Esophagus squamous epithelium (tissue), 5 donors: ENCODE measurements at regions not wholly inside any gene's neighbourhood (a gene's known extent, or its start where the extent isn't known, plus 50 kb on each side); places are given as distances from the start of the nearest gene placed in this dataset.
A peak's percentile ranks its signal among the peaks of the same experiment; 100 is the strongest.

ENCODE experiments used
- DNase-seq: peaks from one replicate; lab custom pipeline; 2025; lab: John Stamatoyannopoulos, UW
- H3K27ac ChIP-seq, 4 donors: fragments of 200-600 bp; sonication (generic); one replicate each; pipeline ENCODE4 v1.5.1; 2016 to 2019; ENCODE audit warnings: mild to moderate bottlenecking in 1 of 4
- H3K27me3 ChIP-seq, 4 donors: fragments of 200-600 bp; sonication (generic); 1 replicate in 3 of 4; 2 replicates in 1 of 4; pipeline versions ENCODE4 v1.5.1 to v1.6.0; 2017 to 2021; ENCODE audit warnings: antibody characterized with exemption in 1 of 4
- H3K36me3 ChIP-seq, 3 donors: fragments of 200-600 bp; sonication (generic); one replicate each; pipeline ENCODE4 v1.5.1; 2016 to 2019
- H3K4me1 ChIP-seq, 3 donors: fragments of 200-600 bp; sonication (generic); one replicate each; pipeline ENCODE4 v1.5.1; 2017 to 2019
- H3K4me3 ChIP-seq, 4 donors: fragments of 200-600 bp; sonication (generic); 1 replicate in 3 of 4; 2 replicates in 1 of 4; pipeline ENCODE4 v1.5.1; 2016 to 2019; ENCODE audit warnings: mild to moderate bottlenecking in 2 of 4, moderate library complexity in 1 of 4
- H3K9me3 ChIP-seq, 3 donors: fragments of 200-600 bp; sonication (generic); one replicate each; pipeline ENCODE4 v1.5.1; 2016 to 2019
- POLR2A ChIP-seq, 4 donors: fragments of 450-650 bp; IDR thresholded peaks; one replicate each; pipeline ENCODE4 v1.6.1; 2017; ENCODE audit warnings: antibody characterized with exemption in 4 of 4, mild to moderate bottlenecking in 4 of 4, moderate library complexity in 3 of 4
- WGBS, 2 donors: methylation state at CpG; one replicate each; pipeline ENCODE4 v1.1.5; 2018; 5-methylcytosine and 5-hydroxymethylcytosine counted together
- intact Hi-C: fragments of 100-400 bp; cut with DNase I; formaldehyde crosslinking; loops from one replicate; pipeline ENCODE4 v1.15.0; 2022
- TF ChIP-seq, protein P1 (sequence below), 6 experiments: fragments of 450-650 bp in 4 of 6; fragments of 200-600 bp in 2 of 6; sonication (generic) in 2 of 6; IDR thresholded peaks; one replicate each; pipeline ENCODE4 v1.5.1; 2016 to 2019; ENCODE audit warnings: antibody characterized with exemption in 6 of 6, mild to moderate bottlenecking in 4 of 6, moderate library complexity in 4 of 6
- donor health status: DM: yes; HTN: yes; CAD: no.

- Histone ChIP-seq H3K9me3 (no peaks in the 10 kb centered on the region), H3K27ac (no peak overlapping the region), H3K4me3 (no peak overlapping the region), H3K36me3 (no peaks in the 10 kb centered on the region), H3K4me1 (no peaks in the 10 kb centered on the region), H3K27me3 (no peaks in the 10 kb centered on the region)
- no peak for TF ChIP-seq POLR2A (IDR thresholded peaks at IDR 0.05)
- TF ChIP-seq, protein P1, sequence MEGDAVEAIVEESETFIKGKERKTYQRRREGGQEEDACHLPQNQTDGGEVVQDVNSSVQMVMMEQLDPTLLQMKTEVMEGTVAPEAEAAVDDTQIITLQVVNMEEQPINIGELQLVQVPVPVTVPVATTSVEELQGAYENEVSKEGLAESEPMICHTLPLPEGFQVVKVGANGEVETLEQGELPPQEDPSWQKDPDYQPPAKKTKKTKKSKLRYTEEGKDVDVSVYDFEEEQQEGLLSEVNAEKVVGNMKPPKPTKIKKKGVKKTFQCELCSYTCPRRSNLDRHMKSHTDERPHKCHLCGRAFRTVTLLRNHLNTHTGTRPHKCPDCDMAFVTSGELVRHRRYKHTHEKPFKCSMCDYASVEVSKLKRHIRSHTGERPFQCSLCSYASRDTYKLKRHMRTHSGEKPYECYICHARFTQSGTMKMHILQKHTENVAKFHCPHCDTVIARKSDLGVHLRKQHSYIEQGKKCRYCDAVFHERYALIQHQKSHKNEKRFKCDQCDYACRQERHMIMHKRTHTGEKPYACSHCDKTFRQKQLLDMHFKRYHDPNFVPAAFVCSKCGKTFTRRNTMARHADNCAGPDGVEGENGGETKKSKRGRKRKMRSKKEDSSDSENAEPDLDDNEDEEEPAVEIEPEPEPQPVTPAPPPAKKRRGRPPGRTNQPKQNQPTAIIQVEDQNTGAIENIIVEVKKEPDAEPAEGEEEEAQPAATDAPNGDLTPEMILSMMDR (IDR thresholded peaks at IDR 0.05), result no peak
- DNase-seq, result no peak
- intact Hi-C loops, result no loop called here
- WGBS, 2 donors, result 77 to 84% methylated on average over 2 of the region's 2 CpGs
Observed at GRCh38 chr14:26941521-26941920, 343.7 kb upstream of the NOVA1 start.

DNA sequence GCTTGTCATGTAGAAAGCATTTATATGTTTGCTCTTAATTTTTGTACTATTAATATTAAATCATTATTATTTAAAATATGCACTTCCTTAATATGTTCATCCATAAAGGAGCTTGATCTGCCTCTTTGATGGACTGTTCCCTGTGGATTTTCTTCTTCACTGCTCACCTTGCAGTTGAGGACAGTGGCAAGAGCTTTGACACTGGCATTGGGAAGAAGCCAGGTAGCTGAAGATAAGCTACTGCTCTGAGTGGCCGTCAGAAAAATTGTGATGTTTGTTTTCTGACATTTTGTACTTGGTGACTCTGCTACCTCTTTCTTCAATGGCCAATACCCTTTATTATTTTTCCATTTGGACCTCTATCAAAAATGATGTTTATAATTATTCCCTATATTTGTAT is 349.4 kb upstream of the NOVA1 start:
- no peak for DNase-seq
- Histone ChIP-seq H3K36me3 (no peaks in the 10 kb centered on the region), H3K9me3 (no peaks in the 10 kb centered on the region), H3K27ac (no peak overlapping the region), H3K4me3 (no peak overlapping the region), H3K4me1 (no peaks in the 10 kb centered on the region), H3K27me3 (no peaks in the 10 kb centered on the region)
- intact Hi-C loops, result no loop called here
- 73 to 87% methylated on average over 1 of the region's 1 CpG for WGBS, 2 donors
- TF ChIP-seq, protein P1 (IDR thresholded peaks at IDR 0.05), result no peak
- TF ChIP-seq POLR2A (IDR thresholded peaks at IDR 0.05), result no peak

GRCh38 chr14:26959437-26959836 is 361.6 kb upstream of the NOVA1 start:
- H3K27ac ChIP-seq, result no peak overlapping the region
- H3K4me1 ChIP-seq, result peaks cover 0 to 6% (median 0%) of the 10 kb centered on the region in 3 donors
- intact Hi-C loops, result no loop called here
- H3K9me3 ChIP-seq, result no peaks in the 10 kb centered on the region
- H3K4me3 ChIP-seq, result no peak overlapping the region
- no peak for DNase-seq
- WGBS, 2 donors, result 61 to 76% methylated on average over 2 of the region's 2 CpGs
- TF ChIP-seq, protein P1 (IDR thresholded peaks at IDR 0.05), result no peak
- no peak for TF ChIP-seq POLR2A (IDR thresholded peaks at IDR 0.05)
- no peaks in the 10 kb centered on the region for H3K36me3 ChIP-seq
- no peaks in the 10 kb centered on the region for H3K27me3 ChIP-seq

GRCh38 chr14:26959972-26960660 is 362.3 kb upstream of the NOVA1 start:
- no peak for TF ChIP-seq POLR2A (IDR thresholded peaks at IDR 0.05)
- TF ChIP-seq, protein P1 (IDR thresholded peaks at IDR 0.05), result no peak
- DNase-seq, result no peak
- WGBS, 2 donors, result 28 to 31% methylated on average over 10 of the region's 10 CpGs
- H3K27me3 ChIP-seq, result no peaks in the 10 kb centered on the region
- H3K4me1 ChIP-seq, result peaks cover 0 to 6% (median 0%) of the 10 kb centered on the region in 3 donors
- no peaks in the 10 kb centered on the region for H3K36me3 ChIP-seq
- no peak overlapping the region for H3K27ac ChIP-seq
- no peak overlapping the region for H3K4me3 ChIP-seq
- H3K9me3 ChIP-seq, result no peaks in the 10 kb centered on the region
- intact Hi-C loops, result no loop called here

- intact Hi-C loops, result no loop called here
- no peaks in the 10 kb centered on the region for H3K36me3 ChIP-seq
- 24 to 43% methylated on average over 4 of the region's 4 CpGs for WGBS, 2 donors
- H3K4me1 ChIP-seq, result peaks cover 0 to 22% (median 0%) of the 10 kb centered on the region in 3 donors
- H3K27ac ChIP-seq, result peak overlapping the region in 1 of 4 donors; percentile 5
- no peaks in the 10 kb centered on the region for H3K27me3 ChIP-seq
- DNase-seq, result no peak
- H3K9me3 ChIP-seq, result no peaks in the 10 kb centered on the region
- TF ChIP-seq, protein P1 (IDR thresholded peaks at IDR 0.05), result no peak
- no peak for TF ChIP-seq POLR2A (IDR thresholded peaks at IDR 0.05)
- no peak overlapping the region for H3K4me3 ChIP-seq
Observed at GRCh38 chr14:26963711-26964110, 365.9 kb upstream of the NOVA1 start.
